GM23248 (cell line): ENCODE measurements at regions not wholly inside any gene's neighbourhood (a gene's known extent, or its start where the extent isn't known, plus 50 kb on each side); places are given as distances from the start of the nearest gene placed in this dataset.

Source experiments
- DNase-seq: peaks from one replicate; pipeline ENCODE4 v3.0.0-alpha.2; 2015
- H2AFZ ChIP-seq: fragments of 200-600 bp; sonication (generic); 2 replicates; pipeline ENCODE4 v1.6.1; 2016; ENCODE audit warnings: antibody characterized with exemption
- H3F3A ChIP-seq: fragments of 200-600 bp; sonication (generic); 2 replicates; pipeline ENCODE4 v1.6.1; 2016; ENCODE audit warnings: mild to moderate bottlenecking, antibody characterized with exemption, mixed run types; ENCODE audit not compliant: insufficient read depth
- H3K27ac ChIP-seq: fragments of 200-600 bp; sonication (generic); 2 replicates; pipeline ENCODE4 v1.5.1; 2016; ENCODE audit warnings: mild to moderate bottlenecking
- H3K27me3 ChIP-seq: fragments of 200-600 bp; sonication (generic); replicated peaks from 2 replicates; pipeline ENCODE4 v1.6.1; 2016; ENCODE audit warnings: mild to moderate bottlenecking; ENCODE audit not compliant: insufficient read depth
- H3K36me3 ChIP-seq: fragments of 200-600 bp; sonication (generic); 2 replicates; pipeline ENCODE4 v1.6.1; 2016; ENCODE audit warnings: low read depth, mild to moderate bottlenecking
- H3K4me1 ChIP-seq: fragments of 200-600 bp; sonication (generic); 2 replicates; pipeline ENCODE4 v1.6.1; 2016; ENCODE audit warnings: mild to moderate bottlenecking; ENCODE audit not compliant: insufficient read depth
- H3K4me2 ChIP-seq: fragments of 200-600 bp; sonication (generic); one replicate; pipeline ENCODE4 v1.6.1; 2016; ENCODE audit warnings: mild to moderate bottlenecking; ENCODE audit not compliant: unreplicated experiment
- H3K4me3 ChIP-seq: fragments of 200-600 bp; sonication (generic); 2 replicates; pipeline ENCODE4 v1.5.1; 2016; ENCODE audit warnings: mild to moderate bottlenecking
- H3K79me2 ChIP-seq: fragments of 200-600 bp; sonication (generic); 2 replicates; pipeline ENCODE4 v1.6.1; 2016; ENCODE audit warnings: mild to moderate bottlenecking; ENCODE audit not compliant: insufficient read depth
- H3K9ac ChIP-seq: fragments of 200-600 bp; sonication (generic); 2 replicates; pipeline ENCODE4 v1.6.1; 2016; ENCODE audit warnings: mild to moderate bottlenecking
- H3K9me2 ChIP-seq: fragments of 200-600 bp; sonication (generic); 2 replicates; pipeline ENCODE4 v1.6.1; 2016; ENCODE audit warnings: mixed run types, mild to moderate bottlenecking, moderate library complexity; ENCODE audit not compliant: insufficient read depth
- H3K9me3 ChIP-seq: fragments of 200-600 bp; sonication (generic); one replicate; pipeline ENCODE4 v1.6.1; 2017; ENCODE audit warnings: low read depth
- H4K20me1 ChIP-seq: fragments of 200-600 bp; sonication (generic); 2 replicates; pipeline ENCODE4 v1.6.0; 2016; ENCODE audit not compliant: insufficient read depth
- EZH2 ChIP-seq: fragments of 200-600 bp; sonication (generic); IDR thresholded peaks from 2 replicates; pipeline ENCODE4 v1.6.1; 2018; ENCODE audit warnings: antibody characterized with exemption, mild to moderate bottlenecking; ENCODE audit not compliant: insufficient read depth, poor library complexity, severe bottlenecking
- EZH2phosphoT487 ChIP-seq: fragments of 200-600 bp; sonication (generic); IDR thresholded peaks from 2 replicates; pipeline ENCODE4 v1.6.1; 2018; ENCODE audit warnings: antibody characterized with exemption, moderate library complexity, mild to moderate bottlenecking, low read depth; ENCODE audit not compliant: insufficient read depth
- WGBS, 2 experiments: methylation state at CpG; one replicate each; pipeline ENCODE4 v1.1.6; 2015 to 2017; ENCODE audit warnings: low lambda C conversion rate in 2 of 2, low coverage in 1 of 2; ENCODE audit errors: missing lambda C conversion rate in 2 of 2; 5-methylcytosine and 5-hydroxymethylcytosine counted together
- in situ Hi-C: fragments of 300-500 bp; cut with MboI; formaldehyde crosslinking; loops from 2 replicates; pipeline ENCODE4 v1.15.0; 2020

DNA sequence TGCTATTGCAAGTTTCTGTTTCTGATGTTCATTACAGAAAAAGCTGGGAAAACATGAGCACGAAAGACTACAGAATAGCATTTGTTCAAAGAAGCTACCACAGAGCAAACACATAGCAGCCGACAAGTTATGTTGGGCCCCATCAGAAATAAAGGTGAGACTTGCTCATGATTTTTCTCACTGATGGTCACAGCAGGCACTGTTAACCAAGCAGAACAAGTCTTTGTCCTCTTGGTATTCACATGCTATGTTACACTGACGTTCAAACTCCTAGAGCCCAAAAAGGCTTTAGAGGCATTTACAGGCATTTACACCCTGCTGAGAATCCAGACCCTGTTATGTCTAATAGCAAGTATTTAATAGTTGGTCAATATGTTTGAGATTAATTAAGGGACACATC, 235.0 kb upstream of the HNMT start:
- 16 to 22% methylated on average over 3 of the region's 3 CpGs for WGBS, 2 experiments
- Histone ChIP-seq H3K4me2 (no peak overlapping the region), H3K36me3 (no peaks in the 10 kb centered on the region), H3K4me1 (no peaks in the 10 kb centered on the region), H3K9me3 (peaks cover 4% of the 10 kb centered on the region), H3K79me2 (no peaks in the 10 kb centered on the region), H3K27me3 (no peaks in the 10 kb centered on the region), H3K9me2 (no peaks in the 10 kb centered on the region), H3K9ac (no peak overlapping the region), H3F3A (no peaks in the 10 kb centered on the region), H3K27ac (no peak overlapping the region), H4K20me1 (no peaks in the 10 kb centered on the region), H2AFZ (no peak overlapping the region), H3K4me3 (no peak overlapping the region)
- DNase-seq: no peak
- TF ChIP-seq EZH2phosphoT487: no peak
- in situ Hi-C loops: no loop called here

DNA sequence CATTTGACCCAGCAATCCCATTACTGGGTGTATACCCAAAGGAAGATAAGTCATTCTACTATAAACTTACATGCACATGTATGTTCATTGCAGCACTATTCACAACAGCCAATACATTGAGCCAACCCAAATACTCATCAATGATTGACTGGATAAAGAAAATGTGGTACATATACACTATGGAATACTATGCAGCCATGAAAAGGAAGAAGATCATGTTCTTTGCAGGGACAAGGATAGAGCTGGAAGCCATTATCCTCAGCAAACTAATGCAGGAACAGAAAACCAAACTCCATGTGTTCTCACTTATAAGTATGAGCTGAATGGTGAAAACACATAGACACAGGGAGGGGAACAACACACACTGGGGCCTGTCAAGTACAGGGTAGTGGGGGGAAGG, 226.7 kb upstream of the HNMT start:
- Histone ChIP-seq H3K27ac (no peak overlapping the region), H2AFZ (no peak overlapping the region)
- TF ChIP-seq EZH2: no peak
- TF ChIP-seq EZH2phosphoT487: no peak

DNA sequence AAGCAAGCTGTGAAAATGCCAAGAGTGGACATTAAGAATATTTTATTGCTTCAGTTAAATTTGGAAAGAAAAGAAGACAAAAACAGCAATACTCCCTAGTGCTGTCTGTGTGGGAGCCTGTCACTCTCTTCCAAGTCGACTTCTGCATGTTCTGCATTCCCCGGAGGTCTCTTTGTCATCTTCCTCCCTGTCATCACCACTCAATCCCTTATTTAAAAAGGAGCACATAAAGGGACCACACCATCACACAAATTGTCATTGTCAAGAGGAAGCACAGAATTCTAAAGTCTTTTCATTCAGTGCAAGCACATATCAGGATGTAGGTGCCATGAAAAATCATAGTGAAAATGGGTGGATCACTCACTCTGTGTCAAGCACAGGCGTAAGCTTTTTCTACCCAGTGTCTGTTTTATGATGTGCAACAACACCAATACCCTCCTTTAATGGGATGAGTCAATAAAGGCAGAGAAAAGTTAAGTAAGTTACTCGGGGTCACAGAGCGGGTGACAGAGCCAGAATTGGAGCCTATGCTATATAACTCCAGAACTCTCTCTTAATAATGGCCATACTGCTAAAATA, 222.4 kb upstream of the HNMT start:
- H3K4me2 ChIP-seq: no peak overlapping the region
- H3K79me2 ChIP-seq: no peaks in the 10 kb centered on the region
- no peaks in the 10 kb centered on the region for H3K9me2 ChIP-seq
- no peak overlapping the region for H2AFZ ChIP-seq
- no peaks in the 10 kb centered on the region for H3K27me3 ChIP-seq
- H3K9ac ChIP-seq: no peak overlapping the region
- no peak for DNase-seq
- in situ Hi-C loops: no loop called here
- no peak overlapping the region for H3K4me3 ChIP-seq
- H3K36me3 ChIP-seq: no peaks in the 10 kb centered on the region
- no peak for TF ChIP-seq EZH2
- TF ChIP-seq EZH2phosphoT487: no peak
- 14 to 16% methylated on average over 5 of the region's 5 CpGs for WGBS, 2 experiments
- H3F3A ChIP-seq: no peaks in the 10 kb centered on the region
- no peaks in the 10 kb centered on the region for H3K4me1 ChIP-seq
- no peak overlapping the region for H3K27ac ChIP-seq
- no peaks in the 10 kb centered on the region for H3K9me3 ChIP-seq
- no peaks in the 10 kb centered on the region for H4K20me1 ChIP-seq

More for the DNA sequence above, 226.7 kb upstream of the HNMT start:
- no peaks in the 10 kb centered on the region for H3K9me3 ChIP-seq
- H3K27me3 ChIP-seq: no peaks in the 10 kb centered on the region
- H3K9me2 ChIP-seq: no peaks in the 10 kb centered on the region
- no peak overlapping the region for H3K4me3 ChIP-seq
- H4K20me1 ChIP-seq: no peaks in the 10 kb centered on the region
- H3K4me1 ChIP-seq: no peaks in the 10 kb centered on the region
- no peaks in the 10 kb centered on the region for H3K36me3 ChIP-seq
- H3K79me2 ChIP-seq: no peaks in the 10 kb centered on the region
- DNase-seq: no peak
- no peak overlapping the region for H3K4me2 ChIP-seq
- no peaks in the 10 kb centered on the region for H3F3A ChIP-seq
- in situ Hi-C loops: no loop called here
- no peak overlapping the region for H3K9ac ChIP-seq

DNA sequence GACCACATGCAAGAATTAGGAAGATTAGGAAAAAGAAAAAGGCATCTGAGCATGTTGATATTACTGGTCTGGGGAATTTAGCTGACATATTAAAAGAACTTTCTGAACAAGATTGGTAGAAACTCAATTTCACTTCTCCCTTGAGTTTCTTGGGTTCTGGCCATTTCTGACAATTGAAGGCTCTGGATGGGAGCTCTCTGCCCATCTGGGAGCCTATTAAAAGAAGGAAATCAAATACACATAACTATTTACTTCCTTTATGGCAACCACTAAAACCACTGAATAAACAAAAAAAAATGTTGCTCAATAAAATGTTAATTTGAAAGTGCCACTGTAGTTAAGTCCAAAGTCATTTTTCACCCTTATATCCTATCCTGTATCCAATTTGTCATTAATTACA, 216.8 kb upstream of the HNMT start:
- Histone ChIP-seq H3K36me3 (no peaks in the 10 kb centered on the region), H3K9ac (no peak overlapping the region), H3K27ac (no peak overlapping the region), H4K20me1 (no peaks in the 10 kb centered on the region), H3K79me2 (no peaks in the 10 kb centered on the region), H3K4me2 (no peak overlapping the region), H3F3A (no peaks in the 10 kb centered on the region), H3K4me1 (no peaks in the 10 kb centered on the region), H2AFZ (no peak overlapping the region), H3K9me3 (no peaks in the 10 kb centered on the region), H3K4me3 (no peak overlapping the region), H3K27me3 (no peaks in the 10 kb centered on the region), H3K9me2 (no peaks in the 10 kb centered on the region)
- DNase-seq: no peak
- in situ Hi-C loops: no loop called here
- TF ChIP-seq EZH2 (no peak), EZH2phosphoT487 (no peak)

DNA sequence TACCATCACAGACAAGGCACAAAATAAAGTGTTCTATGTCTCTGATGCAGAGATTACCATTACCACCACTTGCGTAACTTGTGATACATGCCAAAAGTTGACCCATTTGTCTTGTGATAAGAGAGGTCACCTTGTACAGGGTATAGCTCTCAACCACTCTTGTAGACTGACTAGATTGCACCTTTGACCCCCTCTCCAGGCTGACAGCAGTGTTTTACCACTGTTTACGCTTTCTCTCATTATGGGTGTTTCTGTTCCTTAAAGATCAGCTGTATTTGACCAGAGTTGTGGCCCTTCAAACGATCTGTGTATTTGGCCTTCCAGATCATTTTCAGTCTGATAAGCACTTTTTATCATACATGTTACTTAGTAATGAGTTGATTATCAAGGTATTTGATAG, 215.7 kb upstream of the HNMT start:
- WGBS, 2 experiments: 27 to 37% methylated on average over 3 of the region's 3 CpGs
- Histone ChIP-seq H4K20me1 (no peaks in the 10 kb centered on the region), H3K36me3 (no peaks in the 10 kb centered on the region), H3K9ac (no peak overlapping the region), H3K4me2 (no peak overlapping the region), H3K4me3 (no peak overlapping the region), H3K4me1 (no peaks in the 10 kb centered on the region), H3K9me3 (no peaks in the 10 kb centered on the region), H3K27ac (no peak overlapping the region), H3F3A (no peaks in the 10 kb centered on the region), H3K27me3 (no peaks in the 10 kb centered on the region), H2AFZ (no peak overlapping the region), H3K79me2 (no peaks in the 10 kb centered on the region), H3K9me2 (no peaks in the 10 kb centered on the region)
- in situ Hi-C loops: no loop called here
- TF ChIP-seq EZH2: no peak
- no peak for TF ChIP-seq EZH2phosphoT487
- no peak for DNase-seq
